HG03460 (cell line): ENCODE measurements at regions not wholly inside any gene's neighbourhood (a gene's known extent, or its start where the extent isn't known, plus 50 kb on each side); places are given as distances from the start of the nearest gene placed in this dataset.

Experiments used
- ATAC-seq: cut with Tn5 transposase; IDR thresholded peaks from one replicate; pipeline ENCODE4 v1.9.1; 2021; ENCODE audit not compliant: unreplicated experiment

- peak; percentile 53 for ATAC-seq
These were observed 143.8 kb upstream of the TMEM106B start for GRCh38 chr7:12067156-12067831.

- no peak for ATAC-seq
These were observed 141.3 kb upstream of the TMEM106B start for GRCh38 chr7:12069757-12070156.

- ATAC-seq = no peak
These were observed 136.2 kb upstream of the TMEM106B start for GRCh38 chr7:12074889-12075288.

- ATAC-seq = no peak
These were observed 131.1 kb upstream of the TMEM106B start for GRCh38 chr7:12080006-12080405.

- ATAC-seq = no peak
These were observed 125.6 kb upstream of the TMEM106B start for GRCh38 chr7:12085516-12085915.

GRCh38 chr7:12089951-12090756, 120.9 kb upstream of the TMEM106B start:
- ATAC-seq = no peak

GRCh38 chr7:12090757-12091221, 120.3 kb upstream of the TMEM106B start:
- ATAC-seq = no peak

- no peak for ATAC-seq
These were observed 119.9 kb upstream of the TMEM106B start for GRCh38 chr7:12091231-12091630.

- no peak for ATAC-seq
These were observed 118.5 kb upstream of the TMEM106B start for GRCh38 chr7:12092499-12093130.

GRCh38 chr7:12093365-12093764, 117.7 kb upstream of the TMEM106B start:
- no peak for ATAC-seq

GRCh38 chr7:12094365-12094921, 116.7 kb upstream of the TMEM106B start:
- no peak for ATAC-seq

GRCh38 chr7:12102126-12102525, 109.0 kb upstream of the TMEM106B start:
- no peak for ATAC-seq

- ATAC-seq = no peak
These were observed 108.6 kb upstream of the TMEM106B start for GRCh38 chr7:12102527-12102926.

GRCh38 chr7:12103948-12104347, 107.1 kb upstream of the TMEM106B start:
- no peak for ATAC-seq

- no peak for ATAC-seq
These were observed 103.7 kb upstream of the TMEM106B start for GRCh38 chr7:12107381-12107780.

GRCh38 chr7:12107841-12108254, 103.2 kb upstream of the TMEM106B start:
- ATAC-seq = no peak

- no peak for ATAC-seq
These were observed 100.7 kb upstream of the TMEM106B start for GRCh38 chr7:12110425-12110824.

- no peak for ATAC-seq
These were observed 99.4 kb upstream of the TMEM106B start for GRCh38 chr7:12111422-12112405.

GRCh38 chr7:12117170-12117569, 93.9 kb upstream of the TMEM106B start:
- no peak for ATAC-seq

GRCh38 chr7:12119620-12120303, 91.3 kb upstream of the TMEM106B start:
- ATAC-seq = no peak
